HCEC 1CT (cell line): ENCODE measurements at regions not wholly inside any gene's neighbourhood (a gene's known extent, or its start where the extent isn't known, plus 50 kb on each side); places are given as distances from the start of the nearest gene placed in this dataset.

Experiments used
- DNase-seq: peaks from one replicate; pipeline ENCODE4 v3.0.0-alpha.2; 2017

DNA sequence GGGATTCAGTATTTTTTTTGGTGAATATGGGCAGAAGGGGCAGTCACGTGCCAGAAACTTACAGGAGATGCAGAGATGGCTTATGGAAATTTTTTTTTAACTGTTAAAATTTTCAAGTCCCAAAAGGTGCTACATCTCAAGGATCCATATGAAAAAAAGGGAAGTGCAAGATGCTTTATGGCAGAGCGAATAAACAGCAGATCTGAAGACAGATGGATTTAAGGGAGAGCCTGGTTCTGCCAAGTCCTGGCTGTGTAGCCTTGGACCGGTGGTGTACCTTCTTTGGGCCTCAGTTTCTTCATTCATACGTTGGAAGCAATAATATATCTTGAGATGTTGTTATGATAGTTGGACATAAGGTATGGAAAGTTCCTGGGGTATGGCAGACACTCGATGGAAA, 91.5 kb upstream of the ARRDC4 start:
- no peak for DNase-seq

DNA sequence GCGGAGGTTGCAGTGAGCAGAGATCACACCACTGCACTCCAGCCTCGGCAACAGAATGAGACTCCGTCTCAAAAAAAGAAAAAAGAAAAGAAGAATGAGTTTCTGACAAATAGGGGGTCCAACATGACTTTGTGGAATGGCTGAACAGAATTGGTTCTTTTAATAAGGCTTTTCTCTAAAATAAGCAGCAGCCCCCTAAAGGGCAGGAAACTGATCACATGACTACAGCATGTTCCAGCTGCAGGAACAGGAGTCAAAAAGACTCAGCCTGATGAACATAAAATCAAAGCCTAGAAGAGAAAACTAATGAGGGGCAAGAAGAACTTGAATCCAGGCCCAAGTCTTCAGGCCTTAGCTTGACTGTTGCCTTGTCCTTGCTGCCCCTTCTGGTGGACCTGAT, 89.7 kb upstream of the ARRDC4 start:
- no peak for DNase-seq

DNA sequence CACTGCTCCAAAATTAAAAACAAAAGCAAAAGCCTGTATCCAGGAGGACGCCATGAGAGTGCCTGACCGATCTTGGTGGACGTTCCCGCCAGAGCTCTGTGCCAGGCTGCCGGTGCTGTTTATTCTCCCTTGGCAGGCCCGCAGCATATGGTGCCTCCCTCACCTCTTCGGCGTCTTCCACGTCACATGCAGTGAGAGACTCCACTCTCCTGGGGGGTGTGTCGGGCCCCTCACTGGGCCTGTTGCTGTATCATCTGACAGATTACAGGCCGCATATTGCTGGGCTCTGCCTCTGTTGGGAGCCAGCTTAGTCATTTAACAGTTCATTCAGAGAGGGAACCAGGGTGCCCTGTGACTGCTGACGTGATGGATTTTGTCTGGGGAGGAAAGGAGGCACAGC, 86.4 kb upstream of the ARRDC4 start:
- no peak for DNase-seq

DNA sequence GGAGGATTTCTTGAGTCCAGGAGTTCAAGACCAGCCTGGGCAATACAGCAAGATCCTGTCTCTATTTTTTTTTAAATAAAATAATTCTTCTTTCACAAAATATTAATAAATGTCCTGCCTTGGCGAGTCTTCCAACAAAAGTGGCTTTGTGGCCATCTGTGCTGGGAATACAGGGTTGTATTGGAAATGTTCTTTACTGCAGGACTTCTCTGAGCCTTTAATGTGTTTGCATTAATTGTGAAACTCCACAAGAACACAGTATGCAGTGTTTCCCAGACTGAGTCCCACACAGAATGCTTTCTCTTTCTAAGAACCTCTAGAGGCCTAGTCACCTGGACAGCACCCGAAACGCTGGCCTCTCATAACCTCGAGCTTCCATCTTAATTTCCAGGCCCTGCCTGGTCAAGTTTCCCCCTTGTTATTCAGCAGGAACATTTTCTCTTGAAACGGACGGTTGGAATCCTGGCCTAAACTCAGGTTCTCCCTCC, 85.4 kb upstream of the ARRDC4 start:
- no peak for DNase-seq

DNA sequence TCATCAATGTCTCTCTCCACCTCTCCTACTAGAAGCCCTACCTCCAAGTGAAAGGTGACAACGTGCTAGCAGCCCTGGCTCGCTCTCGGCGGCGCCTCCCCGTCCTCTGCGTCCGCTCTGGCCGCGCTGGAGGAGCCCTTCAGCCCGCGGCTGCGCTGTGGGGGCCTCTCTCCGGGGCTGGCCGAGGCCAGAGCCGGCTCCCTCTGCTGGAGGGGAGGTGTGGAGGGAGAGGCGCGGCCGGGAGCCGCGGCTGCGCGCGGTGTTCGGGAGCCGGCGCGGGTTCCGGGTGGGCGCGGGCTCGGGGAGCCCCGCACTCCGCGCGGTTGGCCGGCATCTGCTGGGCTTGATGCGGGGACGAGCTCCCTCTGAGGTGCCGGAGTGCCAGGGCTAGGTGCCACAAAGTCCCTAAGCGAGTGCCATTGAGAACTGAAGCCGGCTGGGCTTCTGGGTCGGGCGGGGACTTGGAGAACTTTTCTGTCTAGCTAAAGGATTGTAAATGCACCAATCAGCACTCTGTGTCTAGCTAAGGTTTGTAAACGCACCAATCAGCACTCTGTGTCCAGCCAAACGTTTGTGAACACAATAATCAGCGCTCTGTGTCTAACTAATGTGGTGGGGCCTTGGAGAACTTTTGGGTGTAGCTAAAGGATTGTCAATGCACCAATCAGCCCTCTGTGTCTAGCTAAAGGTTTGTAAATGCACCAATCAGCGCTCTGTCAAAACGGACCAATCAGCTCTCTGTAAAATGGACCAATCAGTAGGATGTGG, 84.8 kb upstream of the ARRDC4 start:
- DNase-seq, result no peak

DNA sequence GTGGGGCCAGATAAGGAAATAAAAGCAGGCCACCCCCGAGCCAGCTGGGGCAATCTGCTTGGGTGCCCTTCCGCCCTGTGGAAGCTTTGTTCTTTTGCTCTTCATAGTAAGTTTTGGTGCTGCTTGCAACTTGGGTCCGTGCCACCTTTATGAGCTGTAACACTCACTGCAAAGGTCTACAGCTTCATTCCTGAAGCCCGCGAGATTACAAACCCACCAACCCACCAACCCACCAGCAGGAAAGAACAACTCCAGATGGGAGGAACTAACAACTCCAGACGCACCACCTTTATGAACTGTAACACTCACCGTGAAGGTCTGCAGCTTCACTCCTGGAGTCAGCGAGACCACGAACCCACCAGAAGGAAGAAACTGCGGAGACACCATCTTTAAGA, 84.2 kb upstream of the ARRDC4 start:
- no peak for DNase-seq

DNA sequence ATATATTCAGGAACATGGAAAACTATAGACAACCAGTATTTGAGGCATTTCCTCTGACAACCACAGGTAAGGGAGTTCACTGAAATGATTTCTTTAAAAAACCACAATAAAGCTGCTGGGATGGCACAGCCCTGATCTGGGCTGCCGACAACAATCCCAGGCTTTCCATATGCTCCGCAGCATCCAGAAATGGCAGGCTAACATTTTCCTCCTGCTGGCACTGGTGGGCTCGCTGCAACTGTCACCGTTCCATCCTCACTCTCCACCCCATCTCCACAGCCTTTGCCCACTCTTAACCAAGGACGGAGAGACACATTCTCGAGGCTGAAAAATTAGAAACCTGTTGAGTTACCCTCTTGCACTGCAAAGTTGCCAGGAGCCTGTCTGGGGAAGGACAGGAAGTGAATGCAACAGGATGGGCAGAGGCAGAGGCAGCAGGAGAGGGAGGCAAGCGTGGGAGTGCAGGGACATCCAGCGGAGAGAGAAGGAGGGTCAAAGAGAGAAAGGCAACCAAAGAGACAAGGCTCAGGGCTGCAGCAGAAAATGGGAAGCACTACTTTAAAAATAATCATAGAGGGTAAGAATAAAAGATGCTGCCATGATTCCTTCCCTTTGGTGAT, 79.0 kb upstream of the ARRDC4 start:
- DNase-seq, result no peak

DNA sequence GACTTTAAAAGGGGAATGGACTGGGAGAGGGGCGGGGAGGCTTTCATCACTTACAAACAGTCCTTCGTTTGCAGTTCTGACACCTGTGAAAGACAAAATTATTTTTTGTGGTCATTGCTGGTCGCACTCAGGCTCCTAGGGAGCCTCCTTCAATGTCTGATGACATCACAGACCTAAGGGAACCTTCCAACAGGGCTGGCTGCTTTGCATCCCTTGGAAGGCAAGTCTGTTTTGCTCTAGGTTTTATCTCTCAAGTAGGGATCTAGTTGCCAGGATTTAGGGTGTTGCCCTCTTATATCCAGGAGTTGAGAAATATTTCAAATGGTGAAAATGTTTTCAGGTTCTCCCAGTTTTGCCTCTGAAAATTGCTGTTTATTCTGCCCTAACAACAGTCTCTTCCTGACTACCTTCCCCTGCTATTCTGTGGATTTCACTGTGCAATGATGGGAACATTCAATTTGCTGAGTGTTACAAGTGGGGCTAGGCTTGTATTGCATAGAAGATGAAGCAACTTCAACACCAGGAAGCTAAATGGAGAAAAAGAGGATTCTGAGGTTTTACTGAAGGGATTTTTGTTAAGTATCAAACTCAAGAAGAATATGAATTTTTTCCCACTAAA, 75.9 kb upstream of the ARRDC4 start:
- DNase-seq, result no peak

DNA sequence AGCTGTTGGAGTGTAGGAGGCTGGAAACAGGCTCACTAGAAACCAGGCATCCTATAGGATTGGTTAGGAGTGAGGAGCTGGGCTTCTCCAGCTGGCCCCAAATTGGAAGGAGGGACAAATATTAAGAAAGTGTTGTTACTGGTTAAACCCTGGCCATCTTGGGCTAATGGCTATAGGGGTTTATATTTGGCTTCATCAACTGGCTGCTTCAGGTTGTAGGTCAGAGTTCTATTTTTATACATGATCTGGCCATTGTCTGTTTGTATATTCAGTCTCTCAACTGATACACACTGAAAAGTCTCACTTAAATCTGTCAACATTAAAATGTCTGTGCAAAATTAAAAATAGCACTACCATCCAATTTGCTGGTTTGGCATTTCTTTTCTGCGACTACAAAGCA, 70.2 kb upstream of the ARRDC4 start:
- no peak for DNase-seq

DNA sequence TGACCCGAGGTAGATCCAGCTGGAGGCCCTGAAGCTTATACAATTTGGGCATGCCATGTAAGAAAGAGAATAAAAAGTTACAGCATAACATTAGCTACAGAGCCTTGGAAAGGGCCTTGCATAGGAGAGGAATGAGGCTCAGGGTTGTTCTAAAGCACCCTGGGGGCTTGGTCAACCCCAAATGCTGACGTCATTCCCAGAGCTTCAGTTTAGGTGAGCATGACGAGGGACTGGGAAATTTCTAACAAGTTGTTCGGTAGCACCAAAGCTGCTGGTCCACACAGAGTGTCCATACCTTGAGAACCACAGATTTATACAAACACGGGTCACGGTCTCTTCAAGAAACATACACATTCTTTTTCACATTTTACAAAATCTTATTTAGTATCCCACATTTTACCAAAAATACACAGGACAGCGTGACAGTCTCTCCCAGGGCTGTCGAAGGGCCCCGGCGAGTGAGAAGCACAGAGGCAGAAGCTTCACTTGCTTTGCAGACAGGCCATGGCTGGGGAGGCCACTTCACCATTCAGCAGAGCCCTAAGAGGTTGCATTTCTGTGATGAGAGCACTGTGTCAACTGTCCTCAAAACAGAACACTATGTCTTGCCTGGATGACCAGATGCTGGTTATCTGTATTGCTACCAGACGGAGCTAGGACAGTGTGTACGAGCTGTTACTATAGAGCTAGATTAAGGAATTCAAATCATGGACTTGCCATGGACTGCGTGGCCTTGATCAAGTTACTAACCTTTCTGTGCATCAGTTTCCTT, 68.2 kb upstream of the ARRDC4 start:
- no peak for DNase-seq

DNA sequence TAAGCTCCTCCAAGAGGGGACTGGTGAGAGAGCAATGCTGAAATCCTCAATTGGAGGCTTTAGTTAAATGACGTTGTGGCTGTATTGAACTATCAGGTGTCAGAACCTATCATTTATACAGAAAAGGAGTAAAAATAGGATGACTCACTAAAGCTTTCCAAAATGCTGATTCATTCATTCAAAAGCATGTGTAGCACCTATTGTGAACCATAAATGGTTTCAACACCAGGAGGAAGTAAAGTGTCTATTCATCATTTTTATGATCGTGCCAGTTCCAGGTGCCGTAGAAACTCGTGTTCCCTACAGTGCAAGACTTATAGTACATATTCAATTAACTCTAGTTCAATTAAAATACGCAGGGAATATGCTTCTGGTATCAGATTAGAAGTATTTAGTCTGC, 66.5 kb upstream of the ARRDC4 start:
- DNase-seq, result no peak

DNA sequence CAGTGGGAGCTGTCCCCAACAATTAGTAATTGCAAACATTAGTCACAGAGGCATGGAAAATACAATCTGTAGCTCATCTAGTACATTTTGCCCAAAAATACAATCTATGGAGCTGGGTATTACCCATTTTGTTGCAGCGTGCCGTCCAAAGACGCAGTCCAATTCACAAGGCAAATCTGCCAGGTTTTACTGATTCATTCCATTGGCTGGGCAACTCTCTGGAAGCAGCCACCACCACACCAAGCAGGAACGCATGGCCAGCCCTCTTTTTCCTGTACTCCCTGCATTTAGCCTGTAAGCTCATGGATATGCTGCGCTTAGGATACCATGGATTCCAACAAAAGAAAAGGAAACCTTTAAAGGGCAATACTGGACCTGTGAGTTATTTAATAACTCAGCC, 60.5 kb upstream of the ARRDC4 start:
- DNase-seq, result no peak

DNA sequence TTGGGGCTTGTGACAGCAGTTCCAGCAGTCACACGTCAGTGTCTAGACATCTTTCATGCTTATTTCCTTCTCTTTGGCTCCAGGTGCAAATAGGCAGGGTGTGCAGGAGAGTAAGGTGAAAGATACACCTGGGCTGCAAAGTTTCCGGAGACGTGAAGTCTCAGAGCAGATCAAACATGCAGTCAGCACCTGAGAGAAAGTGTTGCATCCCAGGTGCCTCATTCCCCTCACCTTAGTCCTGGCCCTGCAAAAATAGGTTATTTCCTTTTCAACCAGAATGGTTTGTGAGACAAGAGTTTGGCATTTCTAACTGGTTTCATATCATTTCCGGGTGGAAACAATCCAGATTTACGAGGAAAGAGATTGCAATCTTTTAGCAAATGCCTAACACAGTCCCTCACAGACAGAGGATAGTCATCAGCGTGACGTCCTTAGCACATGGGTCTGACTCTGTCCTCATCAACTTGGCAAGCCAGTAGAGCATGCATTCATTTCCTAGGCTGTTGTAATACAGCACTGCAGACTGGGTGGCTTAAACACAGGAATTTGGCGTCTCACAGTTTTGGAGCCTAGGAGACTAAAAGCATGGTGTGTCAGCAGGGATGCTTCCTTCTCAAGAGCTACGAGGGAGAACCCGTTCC, 58.2 kb upstream of the ARRDC4 start:
- peak; percentile 1 for DNase-seq

DNA sequence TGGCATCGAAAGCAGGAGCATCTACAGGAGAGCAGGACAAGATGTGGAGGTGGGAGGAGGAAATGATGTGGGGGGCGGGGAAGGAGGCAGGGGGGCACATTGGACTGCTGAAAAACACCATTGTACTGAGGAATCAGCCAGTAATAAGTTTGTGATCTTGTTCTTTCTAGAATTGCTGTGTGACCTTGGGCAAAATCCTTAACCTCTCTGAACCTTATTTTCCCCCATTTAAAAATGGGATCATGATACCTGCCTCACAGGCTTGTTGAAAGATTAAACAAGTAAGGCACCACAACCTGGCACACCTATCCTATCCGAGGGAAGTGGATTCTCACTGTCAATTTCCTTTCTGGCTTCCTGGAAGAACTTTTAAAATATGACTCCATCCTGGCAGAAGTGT, 56.9 kb upstream of the ARRDC4 start:
- DNase-seq, result no peak

DNA sequence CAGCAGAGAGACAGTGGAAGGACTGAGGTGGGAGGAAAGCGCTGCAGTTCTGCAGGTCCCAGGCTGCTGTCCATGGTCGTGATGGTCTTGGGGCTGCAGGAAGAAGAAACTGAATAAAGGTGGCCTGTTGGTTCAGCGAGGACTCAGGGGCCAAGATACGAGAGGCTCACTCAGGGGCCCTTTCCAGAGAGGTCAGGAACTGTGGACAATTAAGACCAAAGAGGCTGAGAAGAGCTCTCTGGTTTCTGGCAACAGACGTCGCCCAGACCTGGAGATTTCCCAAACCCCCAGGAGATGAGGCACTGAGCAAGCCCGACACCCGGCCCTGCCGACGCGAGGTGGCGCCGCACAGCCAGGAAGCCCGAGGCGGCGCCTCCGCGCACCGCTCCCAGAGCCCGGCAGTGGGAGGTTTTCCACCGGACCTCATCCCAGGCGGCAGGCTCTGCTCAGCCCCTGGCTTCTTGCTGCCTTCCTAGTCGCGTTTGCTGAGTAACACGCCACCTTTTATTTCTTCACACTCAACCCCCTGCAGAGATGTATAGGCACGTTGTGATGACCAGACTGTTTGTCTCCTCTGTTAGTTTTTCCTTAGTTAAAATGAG, 56.4 kb upstream of the ARRDC4 start:
- DNase-seq, result peak; percentile 13

DNA sequence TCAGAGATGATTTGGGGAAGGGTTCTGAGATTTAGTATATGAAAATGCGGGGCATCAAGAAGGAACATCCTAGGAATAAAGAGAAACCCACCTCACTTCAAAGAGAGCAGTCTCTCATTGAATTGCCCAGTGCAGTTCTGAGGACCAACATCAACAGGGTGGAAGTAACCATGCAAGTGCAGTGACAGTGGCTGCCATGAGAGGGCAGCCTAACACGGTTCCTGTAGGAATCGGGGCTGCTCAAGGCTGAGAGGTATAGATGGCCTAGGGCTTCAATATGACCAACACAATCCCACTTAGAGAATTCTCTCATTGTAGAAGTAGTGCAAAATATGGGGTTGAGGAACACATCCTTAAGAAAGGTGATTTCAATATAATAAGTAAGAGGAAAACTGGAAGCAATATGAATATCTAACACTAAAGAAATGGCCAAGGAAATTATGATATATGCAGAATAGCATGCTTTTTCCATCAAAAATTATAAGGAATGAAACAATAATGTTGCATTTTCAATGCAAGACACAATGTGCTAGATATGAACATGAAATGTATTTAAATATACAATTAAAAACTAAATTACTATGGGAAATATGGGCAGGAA, 51.1 kb upstream of the ARRDC4 start:
- peak; percentile 30 for DNase-seq
